Fibroblast of lung (primary cell): ENCODE measurements at regions not wholly inside any gene's neighbourhood (a gene's known extent, or its start where the extent isn't known, plus 50 kb on each side); places are given as distances from the start of the nearest gene placed in this dataset.

Experiments used
- EZH2 ChIP-seq: IDR thresholded peaks from 2 replicates; pipeline ENCODE4 v1.5.1; 2012; ENCODE audit warnings: low read length, control low read depth, mild to moderate bottlenecking; ENCODE audit errors: missing control alignments
- TF ChIP-seq, protein P1 (sequence below), 2 donors: IDR thresholded peaks in 1 of 2; conservative IDR thresholded peaks in 1 of 2; 1 replicate in 1 of 2; 2 replicates in 1 of 2; pipeline ENCODE4 v1.5.1; 2011 to 2012; ENCODE audit warnings: low read length in 2 of 2, control low read depth in 1 of 2, inconsistent platforms in 1 of 2, low read depth in 1 of 2, mild to moderate bottlenecking in 1 of 2

DNA sequence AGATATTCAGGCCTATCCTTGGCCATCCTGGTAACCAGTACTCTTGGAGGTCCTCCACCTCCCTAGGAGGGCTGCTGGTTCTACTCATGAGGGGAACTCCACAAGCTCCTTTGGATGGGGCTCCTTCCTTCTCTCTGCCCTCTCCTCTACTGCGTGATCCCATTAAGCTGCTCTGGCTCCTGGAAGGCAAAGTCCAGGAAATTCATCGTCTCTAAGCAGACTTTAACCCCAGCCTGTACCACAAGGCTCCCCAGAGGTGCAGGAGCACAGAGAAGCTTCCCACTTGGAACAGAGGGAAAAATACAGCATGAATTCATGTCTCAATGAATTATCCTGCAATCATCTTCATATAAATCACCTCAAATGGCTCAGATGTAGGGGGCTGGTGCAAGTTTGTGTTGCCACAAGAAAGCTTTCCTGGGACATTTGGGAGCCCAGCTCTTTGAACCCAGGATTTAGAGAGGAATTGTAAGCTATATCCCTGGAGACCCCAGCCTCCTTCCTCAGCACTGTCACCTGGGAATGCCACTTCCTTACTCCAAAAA, 355.4 kb downstream of the CDC5L start:
- TF ChIP-seq, protein P1, sequence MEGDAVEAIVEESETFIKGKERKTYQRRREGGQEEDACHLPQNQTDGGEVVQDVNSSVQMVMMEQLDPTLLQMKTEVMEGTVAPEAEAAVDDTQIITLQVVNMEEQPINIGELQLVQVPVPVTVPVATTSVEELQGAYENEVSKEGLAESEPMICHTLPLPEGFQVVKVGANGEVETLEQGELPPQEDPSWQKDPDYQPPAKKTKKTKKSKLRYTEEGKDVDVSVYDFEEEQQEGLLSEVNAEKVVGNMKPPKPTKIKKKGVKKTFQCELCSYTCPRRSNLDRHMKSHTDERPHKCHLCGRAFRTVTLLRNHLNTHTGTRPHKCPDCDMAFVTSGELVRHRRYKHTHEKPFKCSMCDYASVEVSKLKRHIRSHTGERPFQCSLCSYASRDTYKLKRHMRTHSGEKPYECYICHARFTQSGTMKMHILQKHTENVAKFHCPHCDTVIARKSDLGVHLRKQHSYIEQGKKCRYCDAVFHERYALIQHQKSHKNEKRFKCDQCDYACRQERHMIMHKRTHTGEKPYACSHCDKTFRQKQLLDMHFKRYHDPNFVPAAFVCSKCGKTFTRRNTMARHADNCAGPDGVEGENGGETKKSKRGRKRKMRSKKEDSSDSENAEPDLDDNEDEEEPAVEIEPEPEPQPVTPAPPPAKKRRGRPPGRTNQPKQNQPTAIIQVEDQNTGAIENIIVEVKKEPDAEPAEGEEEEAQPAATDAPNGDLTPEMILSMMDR (conservative IDR thresholded peaks at IDR 0.05 in 1 of 2, IDR thresholded peaks at IDR 0.05 in 1 of 2; ENCODE audit: low read depth in 1 of 2, low read length in 2 of 2): no peak
- TF ChIP-seq EZH2: no peak
